HEK293 (cell line): ENCODE measurements at regions not wholly inside any gene's neighbourhood (a gene's known extent, or its start where the extent isn't known, plus 50 kb on each side); places are given as distances from the start of the nearest gene placed in this dataset.

Experiments
- CTCF ChIP-seq: fragments of 450-650 bp; formaldehyde crosslinking; IDR thresholded peaks from 2 replicates; pipeline ENCODE4 v1.5.1; 2016; ENCODE audit warnings: missing biosample characterization, missing genetic modification characterization
- HOXA7 ChIP-seq: sonication (generic); formaldehyde crosslinking; IDR thresholded peaks from 2 replicates; pipeline ENCODE4 v1.8.1; 2022; ENCODE audit warnings: missing genetic modification reagents, borderline replicate concordance
- KLF9 ChIP-seq: fragments of 450-650 bp; formaldehyde crosslinking; IDR thresholded peaks from 2 replicates; pipeline ENCODE4 v1.5.1; 2016; ENCODE audit warnings: missing biosample characterization, missing genetic modification characterization, low read depth
- PBX3 ChIP-seq: sonication (generic); formaldehyde crosslinking; IDR thresholded peaks from 2 replicates; pipeline ENCODE4 v1.8.1; 2022; ENCODE audit warnings: mild to moderate bottlenecking, moderate library complexity, missing genetic modification reagents
- YY1 ChIP-seq: fragments of 450-650 bp; formaldehyde crosslinking; IDR thresholded peaks from 2 replicates; pipeline ENCODE4 v1.5.1; 2018; ENCODE audit warnings: missing biosample characterization, missing genetic modification characterization
- ZNF10 ChIP-seq: fragments of 450-650 bp; formaldehyde crosslinking; IDR thresholded peaks from 2 replicates; pipeline ENCODE4 v1.5.1; 2017; ENCODE audit warnings: missing biosample characterization, missing genetic modification characterization
- ZNF138 ChIP-seq: fragments of 450-650 bp; formaldehyde crosslinking; IDR thresholded peaks from 2 replicates; pipeline ENCODE4 v1.5.1; 2016; ENCODE audit warnings: missing biosample characterization, missing genetic modification characterization, borderline replicate concordance
- ZNF16 ChIP-seq: fragments of 450-650 bp; formaldehyde crosslinking; IDR thresholded peaks from 2 replicates; pipeline ENCODE4 v1.5.1; 2016; ENCODE audit warnings: low read depth, missing biosample characterization, missing genetic modification characterization
- ZNF24 ChIP-seq: fragments of 450-650 bp; formaldehyde crosslinking; IDR thresholded peaks from 2 replicates; pipeline ENCODE4 v1.5.1; 2016; ENCODE audit warnings: missing biosample characterization, missing genetic modification characterization
- ZNF280D ChIP-seq: fragments of 450-650 bp; formaldehyde crosslinking; IDR thresholded peaks from 2 replicates; pipeline ENCODE4 v1.5.1; 2016; ENCODE audit warnings: missing biosample characterization, missing genetic modification characterization
- ZNF366 ChIP-seq: fragments of 450-650 bp; formaldehyde crosslinking; conservative IDR thresholded peaks from 2 replicates; pipeline ENCODE4 v1.5.1; 2016; ENCODE audit warnings: missing biosample characterization, missing genetic modification characterization
- ZNF416 ChIP-seq: fragments of 450-650 bp; formaldehyde crosslinking; IDR thresholded peaks from 2 replicates; pipeline ENCODE4 v1.5.1; 2016; ENCODE audit warnings: missing biosample characterization, missing genetic modification characterization
- ZNF670 ChIP-seq: fragments of 450-650 bp; formaldehyde crosslinking; IDR thresholded peaks from 2 replicates; pipeline ENCODE4 v1.5.1; 2016; ENCODE audit warnings: missing biosample characterization, missing genetic modification characterization, low read depth
- ZNF707 ChIP-seq: fragments of 450-650 bp; formaldehyde crosslinking; IDR thresholded peaks from 2 replicates; pipeline ENCODE4 v1.5.1; 2016; ENCODE audit warnings: missing biosample characterization, missing genetic modification characterization

GRCh38 chr12:126431767-126432166 lies 1366.5 kb downstream of the AACS start:
- TF ChIP-seq CTCF (tag by site-specific recombination) = no peak
- no peak for TF ChIP-seq ZNF16 (tag by site-specific recombination)
- TF ChIP-seq ZNF670 (tag by site-specific recombination) = no peak
- no peak for TF ChIP-seq ZNF707 (tag by site-specific recombination)
- no peak for TF ChIP-seq YY1 (tag by site-specific recombination)
- no peak for TF ChIP-seq ZNF416 (tag by site-specific recombination)
- TF ChIP-seq KLF9 (tag by site-specific recombination) = no peak
- no peak for TF ChIP-seq ZNF280D
- no peak for TF ChIP-seq HOXA7
- no peak for TF ChIP-seq PBX3 (CRISPR knock-in tag)
- TF ChIP-seq ZNF10 (tag by site-specific recombination) = no peak
- no peak for TF ChIP-seq ZNF138 (tag by site-specific recombination)
- no peak for TF ChIP-seq ZNF366
- no peak for TF ChIP-seq ZNF24 (tag by site-specific recombination)
